GM18870 (cell line): ENCODE measurements at regions not wholly inside any gene's neighbourhood (a gene's known extent, or its start where the extent isn't known, plus 50 kb on each side); places are given as distances from the start of the nearest gene placed in this dataset.
"Not testable (repeated sequence)": the region's sequence is repeated elsewhere in the genome, so short reads cannot be mapped to it uniquely, and the experiment has no call there.

Experiments used
- ATAC-seq: cut with Tn5 transposase; IDR thresholded peaks from one replicate; pipeline ENCODE4 v1.9.1; 2021; ENCODE audit warnings: moderate library complexity; ENCODE audit not compliant: unreplicated experiment

- ATAC-seq = no peak
These were observed 821.3 kb downstream of the BRD1 start for GRCh38 chr22:49006207-49007012.

- no peak for ATAC-seq
These were observed 822.1 kb downstream of the BRD1 start for GRCh38 chr22:49005557-49005956.

DNA sequence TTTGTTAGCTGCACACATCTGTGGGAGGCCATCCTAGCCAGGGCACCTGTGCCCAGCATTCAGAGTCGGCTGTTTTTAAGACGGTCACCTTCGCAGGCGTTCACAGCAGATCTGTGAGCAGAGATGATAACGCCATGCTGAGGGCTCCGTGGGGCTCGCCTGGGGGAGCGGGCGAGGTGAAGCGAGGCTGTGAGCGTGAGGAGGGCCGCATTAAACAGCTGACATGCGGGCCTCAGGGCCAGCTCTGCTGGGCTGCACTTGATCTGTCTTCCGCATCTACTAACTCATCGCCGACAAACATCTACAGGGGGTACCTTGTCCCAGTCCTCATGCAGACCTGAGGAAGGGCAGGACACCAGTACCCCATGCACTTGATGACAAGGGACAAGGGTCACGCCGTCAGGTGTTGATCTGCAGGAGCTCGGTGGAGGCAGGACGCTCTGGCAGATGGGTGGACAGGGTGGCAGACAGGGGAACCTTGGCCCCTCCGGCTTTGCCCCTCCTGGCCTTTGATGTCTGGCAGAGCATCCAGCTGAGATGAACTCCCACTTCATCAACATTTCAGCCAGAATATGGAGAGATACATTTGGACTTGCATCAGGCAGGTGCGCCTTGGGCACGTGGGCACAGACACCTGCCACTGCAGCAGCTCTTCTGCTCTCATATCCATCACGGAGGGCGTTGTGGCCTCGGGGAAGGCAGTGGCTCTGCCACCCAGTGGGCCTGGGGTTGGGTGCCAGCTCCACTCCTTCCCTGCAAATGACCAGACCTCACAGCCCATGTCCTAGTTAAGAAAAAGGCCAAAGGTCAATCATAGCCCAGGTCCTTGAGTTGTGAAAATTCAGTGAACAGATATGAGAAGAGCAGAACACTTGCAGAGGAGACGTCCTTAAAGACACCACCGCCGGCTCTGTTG is 822.9 kb downstream of the BRD1 start:
- ATAC-seq = no peak

DNA sequence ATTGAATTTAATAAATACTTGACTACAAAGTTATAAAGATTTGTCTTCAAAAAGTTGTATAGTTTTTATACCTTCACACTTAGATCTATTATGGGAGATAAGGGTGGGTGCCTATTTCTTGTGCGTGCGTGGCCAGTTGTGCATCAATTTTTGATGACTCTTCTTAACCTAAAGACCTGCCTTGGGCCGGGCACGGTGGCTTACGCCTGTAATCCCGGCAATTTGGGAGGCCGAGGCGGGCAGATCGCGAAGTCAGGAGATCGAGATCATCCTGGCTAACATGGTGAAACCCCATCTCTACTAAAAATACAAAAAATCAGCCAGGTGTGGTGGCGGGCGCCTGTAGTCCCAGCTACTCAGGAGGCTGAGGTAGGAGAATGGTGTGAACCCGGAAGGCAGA is 830.1 kb downstream of the BRD1 start:
- not testable (repeated sequence) for ATAC-seq

- no peak for ATAC-seq
These were observed 834.0 kb downstream of the BRD1 start for GRCh38 chr22:48993655-48994054.

DNA sequence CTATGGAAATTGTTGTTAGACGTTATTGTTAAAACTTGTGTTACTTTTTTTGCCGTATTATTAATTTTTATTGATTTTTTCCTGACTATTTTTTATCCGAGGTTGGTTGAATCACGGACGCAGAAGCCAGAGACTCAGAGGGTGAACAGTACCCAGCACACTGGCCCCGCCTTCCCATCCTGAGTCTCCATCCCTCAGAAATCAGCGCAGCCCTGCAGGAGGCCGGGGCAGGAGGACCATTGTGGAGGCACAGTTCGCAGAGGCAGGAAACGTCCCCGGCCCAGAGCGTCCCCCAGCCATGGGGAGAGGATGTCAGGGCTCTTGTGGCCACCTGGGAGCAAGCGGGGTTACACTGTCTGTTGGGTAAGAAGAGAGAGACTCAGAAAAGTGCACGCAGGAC is 843.0 kb downstream of the BRD1 start:
- ATAC-seq = no peak

DNA sequence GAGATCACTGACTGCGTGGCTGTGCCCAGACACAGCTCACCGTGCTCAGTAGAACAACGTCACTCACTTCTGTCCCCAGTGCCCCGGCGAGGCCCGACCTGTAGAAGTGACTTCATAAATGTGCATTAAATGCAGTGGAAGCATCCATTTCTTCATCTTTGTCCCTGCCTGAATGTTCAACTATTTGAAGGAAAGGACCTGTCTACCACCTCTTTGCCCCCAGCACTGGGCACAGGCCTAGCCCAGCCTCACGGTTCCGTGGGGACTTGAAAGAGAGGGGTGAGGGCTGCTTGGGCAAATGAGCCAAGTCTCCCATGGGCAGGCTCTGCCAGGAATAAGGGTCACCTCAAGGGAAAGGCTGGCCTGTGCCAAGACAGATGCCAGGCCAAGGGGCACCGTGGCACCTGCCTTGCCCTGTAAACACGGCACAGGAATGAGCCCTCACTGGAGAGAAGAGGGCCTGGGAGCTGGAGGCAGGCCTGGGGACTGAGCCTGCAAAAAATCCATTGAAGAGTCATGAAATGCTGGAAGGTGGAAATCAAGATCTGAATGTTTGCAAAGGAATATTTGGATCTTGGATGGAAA is 845.3 kb downstream of the BRD1 start:
- ATAC-seq = no peak

DNA sequence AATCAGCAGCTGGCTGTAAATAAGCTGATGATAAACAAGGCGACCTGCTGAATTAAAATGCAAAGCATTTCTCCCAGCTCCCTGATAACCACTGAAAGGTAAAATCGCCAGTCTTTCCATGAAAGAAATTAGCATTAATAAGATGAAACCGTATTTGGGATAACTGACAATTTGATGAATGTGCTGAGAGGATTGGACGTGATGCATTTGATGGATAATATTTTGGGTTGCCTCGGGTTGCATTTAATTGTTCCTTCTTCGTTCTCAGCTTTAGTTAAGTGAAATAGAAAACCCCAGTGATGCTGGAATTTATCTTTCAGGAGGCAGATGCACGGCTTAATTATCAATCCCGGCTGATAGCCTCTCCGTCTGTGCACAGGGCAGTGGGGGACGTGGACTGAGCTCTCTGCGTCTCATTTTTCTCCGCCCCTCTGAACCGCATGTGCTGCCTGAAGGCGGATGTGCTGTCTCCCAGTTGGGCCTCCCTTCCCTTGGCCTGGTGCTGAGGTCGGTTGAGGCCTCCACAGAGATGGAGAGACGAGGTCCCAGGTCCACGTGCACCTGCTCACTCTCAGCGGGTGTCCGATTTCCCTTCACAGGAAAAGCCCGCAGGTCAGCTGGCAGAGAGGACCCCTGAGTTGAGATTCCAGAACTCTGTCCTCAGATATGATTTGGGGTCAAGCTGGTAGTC is 846.2 kb downstream of the BRD1 start:
- no peak for ATAC-seq

DNA sequence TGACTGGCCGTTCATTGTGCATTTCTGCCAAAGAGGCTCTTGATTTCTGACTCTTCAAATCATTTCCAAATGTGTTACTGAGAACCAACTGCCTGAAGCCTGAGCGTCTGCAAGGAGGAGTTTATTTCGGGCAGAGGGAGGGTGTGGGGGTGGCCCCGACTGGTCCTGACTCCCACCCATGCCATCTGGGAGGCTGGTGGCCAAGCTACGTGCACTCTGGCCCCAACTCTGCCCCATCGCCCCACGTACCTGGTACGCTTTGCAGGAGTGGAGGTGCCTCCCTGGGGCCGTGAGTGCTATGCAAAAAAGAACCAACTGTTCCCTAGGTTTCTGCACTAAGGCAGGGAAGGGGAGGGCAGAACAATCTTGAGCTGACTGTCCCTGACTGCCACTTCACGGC is 846.8 kb downstream of the BRD1 start:
- ATAC-seq = no peak

DNA sequence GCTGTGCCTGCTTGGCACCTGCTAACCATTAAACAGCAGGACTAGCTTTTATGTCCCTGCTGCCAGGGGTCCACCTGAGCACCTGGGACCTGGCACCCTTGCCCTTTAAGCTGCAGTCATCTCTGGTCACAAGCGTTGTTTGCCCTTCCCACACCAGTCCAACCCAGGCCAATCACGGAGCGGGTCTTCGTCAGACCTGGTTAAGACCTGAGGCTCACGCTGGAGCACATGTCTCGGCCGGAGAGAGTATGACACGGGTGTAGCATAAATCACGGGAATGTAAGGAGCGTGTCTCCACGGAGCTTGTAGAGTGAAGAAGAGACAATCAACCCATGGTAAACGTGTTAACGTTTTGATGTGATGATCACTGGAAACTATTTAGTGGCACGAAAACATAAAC is 847.3 kb downstream of the BRD1 start:
- ATAC-seq = no peak

- ATAC-seq = no peak
These were observed 848.2 kb downstream of the BRD1 start for GRCh38 chr22:48979482-48979881.

DNA sequence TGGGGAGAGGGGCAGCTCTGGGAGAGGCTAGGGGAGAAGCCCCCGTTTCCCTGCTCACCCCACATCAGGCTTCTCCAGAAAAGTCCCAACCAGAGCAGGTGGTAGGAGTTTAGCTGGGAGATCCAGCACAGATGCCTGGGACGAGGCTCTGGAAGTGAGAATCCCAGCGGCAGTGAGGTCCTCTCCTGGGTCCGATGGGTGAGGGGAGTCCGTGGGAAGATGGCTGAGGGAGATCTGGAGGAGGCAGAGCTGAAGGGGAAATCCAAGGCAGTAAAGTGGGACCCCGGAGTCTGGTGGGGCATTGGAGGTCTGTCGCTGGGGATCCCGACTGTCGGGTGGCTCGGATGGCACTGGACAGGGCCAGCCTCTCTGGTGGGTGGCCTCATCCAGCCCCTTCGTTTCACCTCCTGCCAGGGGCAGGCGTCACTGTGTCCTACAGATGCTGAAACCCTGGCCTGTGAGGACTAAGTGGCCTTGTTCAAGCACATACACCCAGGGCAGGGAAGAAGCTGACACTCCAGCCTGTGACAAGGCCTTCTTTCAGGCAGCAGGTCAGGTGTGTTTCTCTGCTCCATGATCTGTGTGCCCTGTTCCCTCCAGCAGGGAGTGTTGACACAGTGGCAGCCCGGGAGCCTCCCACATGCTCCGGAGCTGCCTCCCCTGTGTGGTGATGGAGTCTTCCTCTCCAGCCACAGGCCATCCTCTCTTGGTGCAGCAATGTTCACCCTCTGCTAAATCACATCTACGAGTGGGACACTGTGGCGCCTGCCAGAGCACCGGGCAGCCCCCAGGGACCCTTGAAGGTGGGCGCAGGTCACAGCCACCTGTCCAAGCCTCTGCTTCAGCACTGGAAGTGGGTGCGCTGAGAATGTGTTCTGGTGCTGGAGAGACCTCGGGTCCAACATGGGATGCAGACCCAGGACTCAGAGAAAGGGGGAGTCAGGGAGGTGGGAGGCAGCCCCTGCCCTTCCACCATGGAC is 850.8 kb downstream of the BRD1 start:
- ATAC-seq = no peak

- no peak for ATAC-seq
These were observed 851.8 kb downstream of the BRD1 start for GRCh38 chr22:48975886-48976285.

DNA sequence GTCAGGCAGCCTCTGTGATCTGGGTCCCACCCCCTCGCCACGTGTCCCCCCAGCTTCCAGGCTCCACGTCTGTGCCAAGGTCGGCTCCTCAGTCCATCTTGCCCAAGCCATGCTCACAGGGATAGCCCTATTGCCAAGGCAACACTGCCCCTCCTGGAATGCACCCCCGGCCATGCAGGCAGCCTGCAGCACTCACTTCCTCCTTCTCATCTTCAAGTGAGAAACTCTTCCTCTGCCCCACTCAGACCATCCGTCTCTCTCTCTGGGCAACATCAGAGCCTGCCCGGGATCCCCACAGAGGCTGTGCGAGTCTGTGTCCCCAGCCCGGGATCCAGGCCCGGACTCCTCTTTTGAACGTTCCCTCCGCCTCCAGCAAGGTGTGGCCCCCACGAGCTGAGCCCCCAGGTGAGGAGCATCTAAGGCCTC is 852.3 kb downstream of the BRD1 start:
- ATAC-seq = no peak

DNA sequence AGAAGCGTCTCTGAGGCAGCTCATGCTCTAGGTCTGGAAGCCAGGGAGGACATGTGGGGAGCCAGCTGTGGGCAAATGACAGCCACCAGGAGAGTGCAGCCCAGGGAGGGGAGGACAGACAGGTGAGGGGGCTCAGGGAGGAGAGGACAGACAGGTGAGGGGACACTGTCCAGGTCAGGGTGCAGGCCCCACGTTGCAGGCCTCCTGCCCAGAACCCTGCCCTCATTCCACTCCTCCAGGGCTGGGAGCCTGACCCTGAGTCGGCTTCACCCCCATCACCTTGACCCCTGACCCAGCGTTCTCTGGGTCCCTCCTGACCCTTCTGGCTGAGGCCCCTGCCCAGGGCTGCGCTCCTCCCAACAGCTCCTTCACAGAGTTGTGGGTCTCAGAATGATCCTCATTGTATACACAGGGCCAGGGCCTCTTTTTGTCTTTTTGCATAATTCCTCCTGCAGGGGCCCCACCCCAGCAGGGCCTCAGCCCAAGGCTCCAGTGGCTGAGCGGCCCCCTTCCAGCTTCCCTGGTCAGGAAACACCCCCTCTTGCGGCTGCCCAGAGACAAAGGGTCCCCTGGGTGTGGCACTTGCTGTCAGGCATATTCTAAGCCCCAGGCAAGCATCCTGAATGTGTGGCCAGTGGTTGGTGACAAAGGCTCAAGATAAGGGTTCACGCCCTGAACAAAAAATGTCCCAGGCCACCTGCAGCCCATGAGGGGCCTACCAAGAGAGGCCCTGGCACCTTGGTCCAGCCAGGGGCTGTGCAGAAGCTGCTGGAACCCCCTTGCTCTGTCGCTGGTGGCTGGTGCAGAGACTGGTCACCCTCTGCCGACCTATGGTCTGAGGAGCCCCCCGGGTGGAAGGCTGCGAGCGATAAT is 853.0 kb downstream of the BRD1 start:
- ATAC-seq = no peak

DNA sequence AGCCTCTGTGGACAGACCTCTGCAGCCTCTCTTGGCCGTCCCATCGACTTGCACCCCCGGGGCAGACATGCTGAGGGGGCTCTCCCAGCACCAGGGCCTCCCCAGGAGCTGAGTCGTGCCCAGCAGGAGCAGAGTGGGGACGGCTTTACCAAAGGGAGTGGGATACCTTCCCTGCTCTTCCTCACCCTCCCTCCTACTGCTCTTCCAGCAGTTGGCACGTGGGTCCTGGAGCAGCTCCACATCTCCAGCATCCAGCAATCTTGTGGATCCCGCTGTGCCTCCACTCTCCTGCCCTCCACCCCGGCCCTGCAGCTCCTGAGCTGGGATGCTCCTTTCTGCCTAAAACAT is 854.0 kb downstream of the BRD1 start:
- no peak for ATAC-seq

DNA sequence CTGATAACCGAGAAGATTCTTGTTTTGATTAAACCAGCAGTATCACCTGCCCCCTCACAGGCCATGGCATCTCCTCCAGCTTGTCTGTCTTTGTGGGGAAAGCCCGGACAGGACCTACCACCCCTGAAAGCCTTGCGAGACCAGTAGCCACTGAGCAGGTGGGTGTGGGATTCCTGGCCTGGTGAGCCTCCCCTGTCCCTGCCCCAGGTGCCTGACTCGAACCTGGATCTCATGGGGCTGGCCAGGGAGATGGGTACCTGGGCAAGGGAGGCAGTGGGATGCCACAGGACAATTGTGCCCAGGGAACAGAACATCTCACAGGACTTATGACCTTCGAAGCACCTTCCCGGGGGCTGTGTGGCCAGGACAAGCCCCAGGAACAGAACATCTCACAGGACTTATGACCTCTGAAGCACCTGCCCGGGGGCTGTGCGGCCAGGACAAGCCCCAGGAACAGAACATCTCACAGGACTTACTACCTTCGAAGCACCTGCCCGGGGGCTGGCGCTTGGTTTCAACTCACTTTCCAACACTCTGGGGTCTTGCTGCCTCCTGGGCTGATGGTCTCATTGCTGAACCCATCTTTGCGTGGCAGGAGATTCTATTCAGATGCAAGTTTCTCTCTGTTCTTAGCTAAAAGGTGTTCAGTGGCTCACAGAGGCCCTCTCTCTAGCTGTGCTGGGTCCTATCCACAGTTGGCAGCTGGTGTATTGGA is 854.5 kb downstream of the BRD1 start:
- ATAC-seq = no peak

- no peak for ATAC-seq
These were observed 859.3 kb downstream of the BRD1 start for GRCh38 chr22:48968201-48968959.
